GM19099 (cell line): ENCODE measurements at regions not wholly inside any gene's neighbourhood (a gene's known extent, or its start where the extent isn't known, plus 50 kb on each side); places are given as distances from the start of the nearest gene placed in this dataset.

Experiments used
- POLR2A ChIP-seq: IDR thresholded peaks from 3 replicates; pipeline ENCODE4 v1.6.1; 2011; ENCODE audit warnings: low read depth; ENCODE audit not compliant: insufficient read length; ENCODE audit errors: extremely low read depth

DNA sequence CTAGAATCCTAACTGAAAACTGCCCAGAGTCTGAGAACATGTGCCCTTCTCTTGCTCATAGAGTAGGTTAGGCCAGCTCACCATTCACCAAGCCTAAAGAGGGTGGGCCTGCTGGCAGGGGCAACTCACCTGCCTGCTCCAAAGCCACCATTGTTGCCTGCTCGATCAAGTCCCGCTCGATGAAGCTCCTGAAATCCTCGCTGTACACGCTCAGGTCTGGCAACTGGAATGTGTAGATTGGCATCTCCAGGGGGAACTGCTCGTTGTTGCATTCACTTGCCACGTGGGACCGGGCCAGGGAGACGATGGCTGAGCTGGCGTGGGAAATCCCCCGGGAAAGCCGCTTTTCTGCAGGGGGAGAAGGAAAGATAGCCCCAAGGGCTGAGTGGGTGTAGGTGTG is 232.2 kb downstream of the KLF13 start:
- TF ChIP-seq POLR2A = no peak

DNA sequence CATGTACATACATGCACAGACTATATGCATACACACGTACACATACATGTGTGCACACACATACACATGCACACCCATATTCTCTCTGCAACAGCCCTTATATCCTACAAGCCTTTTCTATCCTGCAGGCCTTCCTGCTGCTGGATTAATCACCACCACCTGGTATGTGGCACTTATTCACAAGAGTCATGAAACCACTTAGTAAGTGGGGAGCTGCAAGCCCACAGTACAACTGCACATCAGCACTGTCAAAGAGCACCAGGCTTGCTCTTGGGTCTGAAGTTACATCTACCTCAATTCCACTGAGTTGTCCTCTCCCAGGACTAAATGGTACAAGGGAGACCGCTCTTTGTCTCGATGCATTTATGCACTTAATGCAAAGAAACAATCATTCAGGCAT is 233.2 kb downstream of the KLF13 start:
- no peak for TF ChIP-seq POLR2A

DNA sequence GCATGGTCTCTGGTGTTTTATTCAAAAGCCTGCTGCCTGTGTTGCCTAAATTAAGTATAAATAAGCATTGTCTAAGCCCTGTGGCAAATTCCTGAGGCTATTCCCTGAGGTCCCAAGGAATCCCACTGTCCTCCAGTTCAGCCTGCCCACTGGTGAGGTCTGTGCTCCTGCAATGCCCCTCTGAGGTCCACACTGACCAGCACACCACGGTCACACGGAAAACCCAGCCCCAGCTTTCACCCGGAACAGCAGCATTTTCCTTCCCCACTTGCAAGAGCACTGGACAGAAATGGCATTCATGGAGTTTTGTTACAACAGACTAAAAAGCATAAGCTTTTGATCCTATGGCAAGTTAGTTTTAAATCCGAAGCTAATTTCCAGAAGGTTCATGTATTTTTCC is 234.0 kb downstream of the KLF13 start:
- no peak for TF ChIP-seq POLR2A

DNA sequence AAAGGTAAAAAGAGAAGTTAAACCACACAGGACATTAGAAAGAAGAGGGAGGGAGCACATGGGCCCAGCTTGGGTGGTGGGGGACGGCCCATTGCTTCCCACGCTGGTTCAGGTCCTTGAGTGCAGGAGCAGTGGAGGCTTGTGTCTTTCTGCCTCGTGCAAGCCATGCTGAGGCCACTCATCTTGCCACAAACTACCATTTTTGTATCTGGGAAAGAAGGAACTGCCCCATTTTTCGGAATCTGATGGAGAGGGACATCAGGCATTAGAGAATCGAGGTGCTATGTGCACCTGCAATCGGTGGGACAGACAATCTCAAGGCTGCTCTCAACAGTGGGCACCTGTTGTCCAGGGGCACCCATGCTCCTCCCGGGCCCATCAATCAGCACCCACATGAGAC is 234.5 kb downstream of the KLF13 start:
- TF ChIP-seq POLR2A = no peak

DNA sequence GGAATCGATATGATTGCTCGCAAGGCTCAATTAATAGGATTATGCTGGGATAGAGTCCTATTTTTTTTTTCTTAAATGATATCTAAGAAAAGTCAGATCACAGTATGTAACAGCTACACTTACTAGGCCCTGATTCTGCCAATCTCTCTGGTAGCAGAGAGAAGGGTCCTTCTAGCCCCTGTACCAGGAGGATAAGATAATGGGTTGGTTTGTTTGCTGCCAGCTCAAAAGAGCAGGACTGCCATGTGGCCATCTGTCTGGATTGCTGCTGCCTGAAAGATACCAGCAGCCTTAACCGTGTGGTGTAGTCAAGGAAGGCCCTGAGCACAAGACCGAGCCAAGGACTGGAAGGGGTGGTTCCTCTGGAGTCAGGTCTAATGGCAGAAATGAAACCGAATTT is 236.4 kb downstream of the KLF13 start:
- no peak for TF ChIP-seq POLR2A

DNA sequence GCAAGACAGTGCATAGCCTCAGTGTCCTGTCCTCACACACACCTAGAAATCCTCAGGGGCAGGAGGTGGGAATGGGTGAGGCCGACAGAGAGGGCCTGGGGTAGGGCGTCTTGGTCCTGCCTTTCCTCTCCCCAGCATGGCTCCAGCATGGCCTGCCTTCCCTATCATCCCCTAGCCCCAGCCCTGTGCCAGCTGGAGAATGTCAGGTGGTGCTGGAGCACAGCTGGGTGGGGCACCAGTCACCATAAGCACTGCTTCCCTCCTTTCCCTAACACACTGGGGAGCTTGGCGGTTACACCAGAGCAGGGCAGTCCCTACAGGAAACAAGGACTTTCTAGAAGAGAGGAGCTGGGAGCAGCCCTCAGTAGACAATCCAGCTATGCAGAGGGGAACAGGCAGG is 236.8 kb downstream of the KLF13 start:
- no peak for TF ChIP-seq POLR2A

DNA sequence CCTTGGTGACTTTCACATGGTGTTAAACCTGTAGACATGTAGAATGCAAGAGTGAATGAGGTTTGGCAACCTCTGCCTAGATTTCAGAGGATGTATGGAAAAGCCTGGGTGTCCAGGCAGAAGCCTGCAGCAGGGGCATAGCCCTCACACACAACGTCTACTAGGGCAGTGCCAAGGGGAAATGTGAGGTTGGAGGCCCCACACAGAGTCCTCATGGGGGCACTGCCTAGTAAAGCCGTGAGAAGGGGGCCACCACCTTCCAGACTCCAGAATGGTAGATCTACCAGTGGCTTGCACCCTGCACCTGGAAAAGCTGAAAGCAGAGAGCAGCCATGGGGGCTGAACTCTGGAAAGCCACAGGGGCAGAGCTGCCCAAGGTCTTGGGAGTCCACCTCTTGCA is 241.2 kb downstream of the KLF13 start:
- no peak for TF ChIP-seq POLR2A

DNA sequence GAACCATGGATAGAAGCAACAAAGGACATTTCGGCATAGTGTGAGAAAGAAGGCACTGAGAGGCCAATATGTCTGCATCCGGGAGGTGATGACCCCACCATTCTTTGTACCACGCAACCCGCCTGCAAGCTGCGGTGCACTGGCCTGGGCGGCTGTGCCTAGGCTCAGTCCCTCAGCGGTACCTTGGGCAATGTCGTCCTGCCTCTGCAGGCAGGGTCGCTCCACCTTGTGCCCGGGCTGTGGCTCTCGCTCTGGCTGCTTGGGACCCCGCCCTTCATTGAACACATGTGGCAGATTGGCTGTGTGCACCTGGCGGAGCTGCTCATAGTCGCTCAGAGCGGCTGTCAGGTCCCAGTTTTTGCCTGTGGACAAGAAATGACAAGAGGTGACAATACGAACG is 243.2 kb downstream of the KLF13 start:
- no peak for TF ChIP-seq POLR2A

DNA sequence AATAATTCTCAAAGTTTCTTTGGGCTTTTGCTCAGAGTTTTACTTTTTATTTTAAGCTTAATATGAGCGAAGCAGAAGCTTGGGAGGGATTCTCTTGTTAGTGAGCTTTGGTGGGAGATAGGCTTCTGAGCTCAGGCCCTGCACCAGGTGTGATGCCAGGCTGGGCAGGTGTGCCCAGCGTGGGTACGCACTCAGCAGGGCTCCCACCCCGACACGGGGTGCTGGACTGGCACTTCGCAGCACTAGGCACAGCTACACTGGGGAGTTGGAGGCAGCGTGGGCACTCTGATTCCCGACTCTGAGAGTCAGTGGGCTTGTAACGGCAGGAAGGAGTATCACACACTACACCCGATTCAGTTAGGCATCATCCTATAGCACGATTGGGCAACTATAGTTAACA is 244.0 kb downstream of the KLF13 start:
- no peak for TF ChIP-seq POLR2A

DNA sequence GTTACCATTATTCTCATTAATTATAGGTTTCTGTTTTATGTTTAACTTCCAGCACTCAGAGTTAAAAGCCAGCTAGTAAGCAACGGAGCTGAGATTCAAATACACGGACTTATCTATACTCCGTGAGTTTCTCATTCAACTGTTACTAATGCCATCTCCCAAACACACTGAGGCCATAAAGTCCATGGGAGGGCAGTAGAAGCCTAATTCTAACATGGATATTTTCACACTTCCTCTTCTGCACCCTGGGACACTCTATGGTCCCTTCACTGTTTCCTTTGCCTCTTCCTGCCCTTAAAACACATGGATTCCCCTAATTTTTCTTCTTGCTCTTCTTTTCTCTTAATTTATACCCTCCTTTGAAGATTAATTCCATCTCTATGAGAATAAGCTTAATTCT is 245.0 kb downstream of the KLF13 start:
- no peak for TF ChIP-seq POLR2A

DNA sequence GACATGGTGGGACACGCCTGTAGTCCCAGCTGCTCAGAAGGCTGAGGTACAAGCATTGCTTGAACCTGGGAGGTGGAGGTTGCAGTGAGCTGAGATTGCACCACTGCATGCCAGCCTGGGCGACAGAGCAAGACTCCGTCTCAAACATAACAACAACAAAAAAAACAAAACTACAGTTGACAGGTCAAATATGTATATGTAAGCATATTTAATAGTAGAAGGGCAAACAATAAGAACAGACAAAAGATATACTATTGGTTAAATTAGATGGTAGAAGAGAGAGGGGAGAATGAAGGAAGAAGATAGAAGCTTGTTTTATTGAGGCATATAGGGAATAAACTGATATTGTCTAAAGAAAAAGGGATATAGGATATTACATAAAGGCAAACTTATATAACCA is 247.1 kb downstream of the KLF13 start:
- no peak for TF ChIP-seq POLR2A

DNA sequence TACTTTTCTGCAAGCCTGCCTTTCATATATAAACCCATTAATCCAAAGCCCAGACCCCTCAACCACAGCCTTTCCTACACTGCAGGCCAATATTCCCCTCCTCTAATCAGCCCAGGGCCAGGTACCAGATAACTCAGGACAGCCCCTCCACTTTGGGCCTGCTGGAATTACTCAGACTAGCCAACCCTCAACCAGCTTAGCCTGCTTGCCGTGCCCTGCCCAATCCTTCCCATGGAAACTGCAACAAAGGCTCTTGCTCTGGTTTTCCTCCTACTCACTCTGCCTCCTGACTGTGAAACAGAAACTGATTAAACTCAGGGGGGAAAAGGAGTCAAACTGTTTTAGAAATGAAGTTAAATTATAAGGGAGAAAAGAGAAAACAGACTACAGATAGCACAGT is 248.1 kb downstream of the KLF13 start:
- no peak for TF ChIP-seq POLR2A

DNA sequence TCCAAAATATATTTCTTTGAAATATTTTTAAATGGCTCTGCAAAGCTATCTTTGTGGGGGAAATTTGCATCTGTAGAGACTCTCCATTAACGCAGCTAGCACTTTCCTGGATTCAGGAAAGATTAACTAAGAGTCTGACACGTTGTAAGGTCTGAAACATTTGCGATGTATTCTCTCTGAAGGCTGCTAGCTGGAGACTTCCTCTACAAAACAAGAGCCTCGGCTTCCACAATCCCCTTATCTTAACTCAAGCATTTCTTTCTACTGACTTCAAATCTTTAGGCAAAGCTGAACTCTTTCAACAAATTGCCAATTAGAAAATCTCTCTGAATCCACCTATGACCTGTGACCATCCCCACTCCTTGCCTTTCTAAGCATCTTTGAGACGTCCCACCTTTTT is 250.5 kb downstream of the KLF13 start:
- TF ChIP-seq POLR2A = no peak

DNA sequence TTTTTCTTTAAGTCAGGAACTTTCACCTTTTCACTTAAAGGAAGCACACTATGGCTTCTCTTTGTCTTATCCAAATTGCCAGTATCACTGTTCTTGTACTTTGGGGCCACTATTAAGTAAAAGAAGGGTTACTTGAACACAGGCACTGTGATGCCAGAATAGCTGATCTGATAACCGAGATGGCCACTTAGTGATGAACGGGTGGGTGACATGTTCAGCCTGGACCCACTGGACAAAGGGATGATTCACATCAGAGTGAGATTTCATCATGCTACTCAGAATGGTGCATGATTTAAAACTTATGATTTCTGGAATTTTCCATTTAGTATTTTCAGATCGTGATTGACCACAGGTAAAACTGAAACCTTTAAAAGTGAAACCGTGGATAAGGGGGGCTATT is 252.6 kb downstream of the KLF13 start:
- no peak for TF ChIP-seq POLR2A

DNA sequence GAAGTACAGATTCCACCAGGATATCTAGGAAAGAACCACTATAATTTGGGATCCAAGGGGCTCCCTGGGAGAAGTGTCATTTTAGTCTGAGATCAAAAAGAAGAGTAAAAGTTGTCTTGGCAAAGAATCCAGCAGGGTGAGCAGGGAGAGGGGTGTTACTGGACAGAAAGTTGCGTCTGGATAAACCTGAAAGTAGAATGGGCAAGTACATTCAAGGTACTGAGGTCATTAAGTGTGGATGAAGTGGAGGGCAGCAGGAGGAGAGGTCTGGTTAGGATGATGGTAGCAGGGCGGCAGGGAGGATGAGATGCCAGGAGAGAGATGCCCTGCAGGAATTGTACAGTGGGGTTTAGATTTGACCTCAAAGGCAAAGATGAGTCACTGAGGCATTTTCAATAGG is 253.3 kb downstream of the KLF13 start:
- no peak for TF ChIP-seq POLR2A

DNA sequence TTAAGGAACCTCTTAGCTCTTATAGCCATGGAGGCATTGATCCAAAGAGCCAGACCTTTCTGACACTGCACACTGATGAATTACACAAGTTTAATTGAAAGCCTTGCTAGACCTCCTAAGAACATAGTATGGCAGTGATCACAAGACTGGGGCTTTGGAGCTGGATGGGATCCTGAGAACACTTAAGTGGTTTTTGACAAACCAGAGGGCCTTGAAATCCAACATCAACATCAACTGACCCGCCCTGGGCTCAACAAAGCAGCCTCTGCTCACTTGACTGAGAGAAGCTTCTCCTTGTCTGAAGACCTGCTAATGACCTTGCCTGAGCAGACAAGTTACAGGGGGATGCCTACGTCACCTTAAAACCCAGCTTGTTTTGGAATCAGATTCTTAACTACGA is 257.6 kb downstream of the KLF13 start:
- no peak for TF ChIP-seq POLR2A

DNA sequence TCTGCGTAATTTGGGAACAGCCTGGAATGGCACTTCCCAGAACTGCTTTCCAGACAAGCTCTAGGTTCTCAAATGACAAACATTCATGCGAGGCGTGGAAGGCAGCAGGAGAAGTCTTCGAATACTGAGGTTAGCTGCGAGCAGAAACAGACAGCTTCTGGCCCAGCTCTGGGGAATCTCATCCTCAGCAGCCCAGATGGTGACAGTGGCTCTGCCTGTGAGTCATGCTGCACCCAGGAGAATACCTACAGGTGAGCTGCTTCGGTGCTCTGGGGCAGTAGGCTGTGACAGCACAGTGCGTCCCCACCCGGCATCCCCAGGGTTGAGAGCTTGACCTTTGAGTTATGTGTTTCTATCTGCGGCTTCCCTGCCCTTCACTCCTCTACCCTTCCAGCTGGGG is 258.6 kb downstream of the KLF13 start:
- TF ChIP-seq POLR2A = no peak

DNA sequence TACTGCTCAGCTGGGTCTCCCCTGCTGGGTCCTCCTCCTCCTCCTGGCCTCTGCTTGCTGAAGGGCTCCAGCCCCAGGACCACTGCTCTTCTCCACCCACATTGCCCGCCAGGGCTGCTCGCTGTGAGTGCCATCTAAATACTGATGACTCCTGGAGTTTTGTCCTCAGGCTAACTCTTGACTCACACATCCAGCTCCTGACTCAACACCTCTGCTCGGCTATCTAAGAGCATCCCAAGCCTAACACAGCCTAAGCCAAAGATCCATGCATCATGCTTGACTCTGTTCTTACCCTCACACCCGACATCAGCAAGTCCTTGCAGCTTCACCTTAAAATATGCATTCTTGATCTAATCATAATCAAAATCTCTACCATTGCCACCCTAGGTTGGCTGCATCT is 260.2 kb downstream of the KLF13 start:
- TF ChIP-seq POLR2A = no peak
